Hepatocyte (in vitro differentiated cells): ENCODE measurements at regions not wholly inside any gene's neighbourhood (a gene's known extent, or its start where the extent isn't known, plus 50 kb on each side); places are given as distances from the start of the nearest gene placed in this dataset.

Experiments
- CTCF ChIP-seq: fragments of 200-600 bp; sonication (generic); IDR thresholded peaks from 2 replicates; pipeline ENCODE4 v1.5.1; 2016; ENCODE audit warnings: antibody characterized with exemption, mild to moderate bottlenecking; ENCODE audit not compliant: poor library complexity
- EZH2 ChIP-seq: fragments of 200-600 bp; sonication (generic); IDR thresholded peaks from 2 replicates; pipeline ENCODE4 v1.6.1; 2016; ENCODE audit warnings: antibody characterized with exemption, mild to moderate bottlenecking, borderline replicate concordance
- EZH2phosphoT487 ChIP-seq: fragments of 200-600 bp; sonication (generic); IDR thresholded peaks from one replicate; pipeline ENCODE4 v1.6.1; 2018; ENCODE audit warnings: antibody characterized with exemption, mild to moderate bottlenecking, low read depth, moderate library complexity; ENCODE audit not compliant: unreplicated experiment, severe bottlenecking

- TF ChIP-seq EZH2phosphoT487 (no peak), CTCF (no peak), EZH2 (no peak)
Observed at GRCh38 chr18:75875559-75875958, 448.1 kb upstream of the SMIM21 start.
